ELR (cell line): ENCODE measurements at regions not wholly inside any gene's neighbourhood (a gene's known extent, or its start where the extent isn't known, plus 50 kb on each side); places are given as distances from the start of the nearest gene placed in this dataset.
"Not testable (repeated sequence)": the region's sequence is repeated elsewhere in the genome, so short reads cannot be mapped to it uniquely, and the experiment has no call there.

Experiments
- DNase-seq: peaks from one replicate; pipeline ENCODE4 v3.0.0-alpha.2; 2015; ENCODE audit warnings: low read depth

DNA sequence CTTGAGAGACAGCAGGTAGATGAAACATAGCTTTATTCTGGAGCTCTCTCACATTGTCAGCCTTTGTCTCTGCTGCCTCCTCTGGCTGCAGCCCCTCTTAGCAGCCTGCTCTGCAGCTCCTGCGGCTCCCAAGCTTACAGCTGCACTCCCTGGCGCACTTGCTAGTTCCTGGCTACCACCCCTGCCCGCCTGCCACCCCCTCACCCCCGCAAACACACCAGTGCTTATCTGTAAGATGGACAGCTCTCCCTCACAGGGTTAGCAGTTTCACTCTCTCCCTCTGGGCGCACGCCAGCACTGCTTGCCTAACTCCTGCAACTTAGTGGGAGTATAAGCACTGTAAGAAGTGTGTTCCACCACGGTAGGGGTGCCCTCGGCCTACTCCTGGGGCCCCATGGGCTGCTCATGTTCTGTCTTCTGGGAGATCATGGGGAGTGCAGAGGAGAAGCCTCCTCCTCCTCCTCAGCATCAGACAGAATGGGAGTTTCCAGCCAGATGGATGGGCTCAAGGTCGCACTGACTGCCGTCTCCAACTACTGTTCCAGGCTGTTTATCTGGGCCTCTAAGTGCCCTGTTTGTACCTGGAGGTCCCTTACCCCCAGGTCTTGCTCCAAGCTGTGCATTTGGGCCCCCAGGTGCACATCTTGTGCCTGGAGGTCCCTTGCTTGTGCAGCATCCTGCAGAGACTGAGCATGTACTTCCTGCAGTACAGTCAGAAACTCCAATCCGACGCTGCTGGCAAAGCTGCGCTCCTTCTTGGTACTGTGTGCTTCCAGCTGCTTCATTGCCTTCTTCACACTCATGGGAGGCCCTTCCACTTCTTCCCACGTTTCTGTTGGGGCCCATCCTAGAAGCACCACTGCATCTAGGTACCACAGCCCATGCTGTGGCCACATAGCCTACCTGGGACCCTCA is 1388.1 kb downstream of the AMY1C start:
- peak; percentile 6 for DNase-seq

GRCh38 chr1:105138458-105138893 is 1388.8 kb downstream of the AMY1C start:
- no peak for DNase-seq

DNA sequence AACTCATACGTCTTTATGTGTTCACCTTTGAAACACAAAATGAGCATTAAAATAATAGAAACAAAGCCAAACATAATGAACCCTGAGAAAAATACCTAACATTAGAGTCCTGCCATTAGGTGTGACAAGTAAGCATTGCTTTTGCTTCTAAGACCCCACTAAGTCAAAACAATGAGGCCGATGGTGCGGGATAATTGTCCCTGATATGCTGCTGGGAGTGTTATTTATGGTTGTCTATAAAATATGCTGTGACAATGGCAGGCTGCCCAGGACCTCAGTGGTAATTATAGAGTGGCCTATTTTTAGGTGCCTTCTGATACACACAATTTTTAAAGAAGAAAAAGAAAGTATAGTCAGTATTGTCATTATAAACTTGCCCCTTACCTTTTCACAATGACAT is 1423.1 kb downstream of the AMY1C start:
- DNase-seq = no peak

DNA sequence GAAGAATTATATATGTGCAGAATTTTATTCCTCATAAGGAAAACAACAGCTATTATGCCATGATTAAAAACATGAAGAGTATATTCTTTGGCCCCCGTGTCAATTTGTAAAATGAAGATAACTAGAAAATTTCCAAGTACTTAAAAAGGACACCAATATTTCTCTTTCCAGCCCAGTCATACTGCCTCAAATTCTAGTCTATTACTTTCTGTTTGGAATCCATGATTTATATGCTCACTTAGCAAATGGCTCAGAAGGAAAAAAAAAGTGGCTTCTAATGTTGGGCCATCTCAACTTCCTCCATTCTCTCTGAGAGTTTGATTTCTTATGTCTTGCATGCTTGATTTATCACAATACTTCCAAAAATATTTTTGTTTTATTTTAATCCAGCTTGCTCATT is 1431.1 kb downstream of the AMY1C start:
- no peak for DNase-seq

- DNase-seq = no peak
Measured at GRCh38 chr1:105204836-105205371, 1455.2 kb downstream of the AMY1C start.

GRCh38 chr1:105208581-105208980 is 1458.9 kb downstream of the AMY1C start:
- DNase-seq = no peak

DNA sequence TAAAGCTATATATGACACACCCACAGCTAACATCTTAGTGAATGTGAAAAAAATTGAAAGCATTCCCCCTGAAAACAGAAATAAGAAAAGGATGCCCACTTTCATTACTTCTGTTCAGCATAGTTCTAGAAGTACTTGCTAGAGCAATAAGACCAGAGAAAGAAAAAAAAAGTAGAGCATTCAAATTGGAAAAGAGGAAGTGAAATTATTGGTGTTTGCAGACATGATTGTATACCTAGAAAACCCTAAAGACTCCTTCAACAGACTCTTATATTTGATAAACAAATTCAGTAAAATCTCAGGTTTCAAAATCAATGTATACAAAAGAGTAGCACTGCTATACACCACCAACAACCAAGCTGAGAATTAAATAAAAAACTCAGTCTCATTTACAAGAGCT is 1461.0 kb downstream of the AMY1C start:
- DNase-seq = no peak

GRCh38 chr1:105231378-105231777 is 1481.7 kb downstream of the AMY1C start:
- DNase-seq = no peak

DNA sequence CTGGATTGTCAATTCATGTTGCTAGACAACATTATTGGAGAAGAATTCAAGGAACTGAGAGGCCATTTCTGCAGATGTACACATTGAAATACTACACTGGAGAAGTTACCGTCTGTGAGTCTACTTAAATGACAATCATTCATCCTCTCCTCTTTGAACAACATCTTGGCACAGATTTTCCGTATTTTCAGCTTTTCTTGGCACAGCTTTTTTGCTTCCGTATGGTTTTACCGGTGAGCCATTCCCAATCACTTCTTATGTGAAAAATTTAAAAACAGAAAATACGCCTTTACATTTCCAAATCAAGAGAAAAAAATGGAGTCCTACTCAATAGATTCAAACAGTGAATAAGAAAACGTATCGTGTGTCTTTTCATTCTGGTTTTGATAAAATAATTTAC is 1493.7 kb downstream of the AMY1C start:
- DNase-seq = no peak

DNA sequence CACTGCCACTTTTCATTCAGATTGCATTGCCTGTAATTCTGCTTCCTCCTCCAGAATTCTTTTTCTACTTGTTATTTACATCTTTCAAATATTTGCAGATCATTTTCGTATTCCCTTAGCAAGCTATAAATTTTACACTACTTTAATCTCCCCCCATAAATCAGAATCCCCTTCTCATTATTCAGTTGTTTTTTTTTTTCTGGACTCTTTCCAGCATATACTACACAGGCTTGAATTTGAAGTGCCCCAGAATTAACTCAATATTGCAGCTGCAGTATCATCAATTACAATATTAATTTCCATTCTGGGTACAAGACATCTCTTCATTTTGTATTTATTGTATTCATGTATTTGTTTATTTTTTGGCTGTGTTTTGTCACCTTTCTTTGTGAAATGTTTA is 1494.3 kb downstream of the AMY1C start:
- DNase-seq = no peak

- no peak for DNase-seq
Measured at GRCh38 chr1:105254906-105255305, 1505.2 kb downstream of the AMY1C start.

DNA sequence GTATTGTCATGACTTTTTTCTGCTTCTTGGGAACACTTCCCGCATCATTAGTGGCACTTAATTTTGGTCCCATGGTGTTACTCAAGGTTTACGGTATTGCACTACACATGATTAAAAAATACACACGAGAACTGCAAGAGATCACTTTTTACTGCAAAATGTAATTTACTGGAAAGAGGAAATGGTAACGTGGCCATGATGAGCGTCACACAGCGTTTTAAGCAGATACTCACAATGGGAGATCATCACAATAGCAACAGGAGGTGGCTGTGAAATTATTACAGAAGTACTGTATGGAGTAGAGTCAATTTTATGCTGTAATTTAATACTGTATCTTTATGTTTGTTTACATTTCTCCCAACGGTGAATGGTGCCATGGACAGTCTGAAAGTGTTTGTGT is 1510.3 kb downstream of the AMY1C start:
- no peak for DNase-seq

DNA sequence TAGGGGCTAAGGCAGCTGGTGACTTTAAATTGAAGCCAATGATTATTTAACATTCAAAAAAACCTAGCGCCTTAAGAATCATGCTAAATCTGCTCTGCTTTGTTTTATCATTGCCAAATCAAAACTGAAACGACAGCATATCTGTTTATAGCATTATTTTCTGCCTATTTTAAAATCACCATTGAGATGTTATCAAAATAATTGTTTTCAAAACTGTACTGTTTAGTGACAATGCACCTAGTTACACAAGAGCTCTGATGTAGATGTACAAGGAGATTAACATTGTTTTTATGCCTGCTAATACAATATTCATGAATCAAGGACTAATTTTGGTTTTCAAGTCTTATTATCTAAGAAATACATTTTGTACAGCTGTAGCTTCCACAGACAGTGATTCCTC is 1521.3 kb downstream of the AMY1C start:
- no peak for DNase-seq

- DNase-seq = not testable (repeated sequence)
Measured at GRCh38 chr1:105272376-105272775, 1522.7 kb downstream of the AMY1C start.

DNA sequence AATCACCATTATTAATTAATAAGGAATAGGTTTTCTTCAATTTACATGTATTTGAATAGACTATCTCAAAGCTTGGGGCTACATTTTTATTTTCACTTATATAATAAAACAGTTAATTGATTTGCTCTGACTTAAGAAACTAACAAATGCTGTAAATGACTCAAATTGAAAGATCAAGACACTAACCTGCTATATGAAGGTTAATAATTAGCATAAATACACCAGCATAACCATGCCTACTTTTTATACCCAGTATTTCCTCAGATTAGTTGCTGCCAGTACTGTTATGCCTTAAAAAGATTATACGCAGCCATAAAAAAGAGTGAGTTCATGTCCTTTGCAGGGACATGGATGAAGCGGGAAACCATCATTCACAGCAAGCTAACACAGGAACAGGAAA is 1545.1 kb downstream of the AMY1C start:
- no peak for DNase-seq

DNA sequence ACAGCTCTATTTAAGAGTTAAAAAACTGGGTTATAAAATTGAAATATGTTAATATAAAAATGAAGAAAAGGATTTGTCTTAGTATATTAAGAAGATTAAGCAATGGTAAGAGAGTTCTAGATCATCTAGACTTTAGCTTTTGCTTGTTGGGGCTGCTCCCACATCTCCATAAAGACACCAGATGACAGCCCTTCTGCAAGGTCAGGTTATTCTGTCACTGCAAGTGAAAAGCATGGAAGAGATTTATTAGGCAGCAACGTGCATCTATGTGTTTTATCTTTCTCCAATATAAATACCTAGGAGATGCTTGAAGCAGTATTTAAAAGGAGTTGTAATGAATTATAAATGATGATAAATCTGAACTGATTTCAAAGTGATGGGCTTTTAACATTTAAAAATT is 1560.4 kb downstream of the AMY1C start:
- no peak for DNase-seq

GRCh38 chr1:105317976-105318375 is 1568.3 kb downstream of the AMY1C start:
- DNase-seq = no peak

DNA sequence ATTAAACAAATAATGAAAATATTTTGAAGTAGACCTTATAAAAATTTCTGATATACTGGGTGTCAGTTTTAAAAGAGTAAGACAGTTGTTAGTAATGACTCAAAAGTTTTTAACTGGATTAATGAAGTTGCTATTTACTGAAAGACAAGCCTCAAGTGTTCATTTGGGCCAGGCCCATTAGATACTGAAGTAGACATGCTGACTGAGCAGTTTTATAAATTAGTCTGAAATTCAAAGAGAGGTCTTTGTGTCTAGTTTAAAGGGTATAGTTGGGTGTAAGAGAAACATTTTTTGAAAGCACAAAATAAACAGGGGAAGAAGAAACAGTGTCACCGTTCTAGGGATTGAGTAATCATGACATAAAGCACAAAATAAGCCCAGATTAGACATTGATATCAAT is 1577.2 kb downstream of the AMY1C start:
- no peak for DNase-seq

- DNase-seq = no peak
Measured at GRCh38 chr1:105337420-105337819, 1587.7 kb downstream of the AMY1C start.

DNA sequence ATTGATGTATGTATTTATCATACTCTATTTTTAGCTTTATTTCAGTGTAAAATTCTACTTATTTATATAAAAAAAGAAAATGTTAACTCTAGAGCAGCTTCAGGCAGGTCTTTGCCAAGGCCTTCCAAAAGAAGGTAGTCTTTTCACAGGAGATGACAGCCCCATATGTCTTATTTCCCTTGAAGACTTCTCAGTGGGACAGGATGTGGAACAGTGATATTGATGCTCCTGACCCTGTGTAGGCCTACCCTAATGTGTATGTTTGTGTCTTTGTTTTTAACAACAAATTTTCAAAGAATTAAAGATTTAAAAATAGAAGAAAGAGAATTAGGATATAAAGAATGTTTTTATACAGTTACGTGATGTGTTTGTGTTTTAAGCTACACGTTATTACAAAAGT is 1593.6 kb downstream of the AMY1C start:
- DNase-seq = no peak

DNA sequence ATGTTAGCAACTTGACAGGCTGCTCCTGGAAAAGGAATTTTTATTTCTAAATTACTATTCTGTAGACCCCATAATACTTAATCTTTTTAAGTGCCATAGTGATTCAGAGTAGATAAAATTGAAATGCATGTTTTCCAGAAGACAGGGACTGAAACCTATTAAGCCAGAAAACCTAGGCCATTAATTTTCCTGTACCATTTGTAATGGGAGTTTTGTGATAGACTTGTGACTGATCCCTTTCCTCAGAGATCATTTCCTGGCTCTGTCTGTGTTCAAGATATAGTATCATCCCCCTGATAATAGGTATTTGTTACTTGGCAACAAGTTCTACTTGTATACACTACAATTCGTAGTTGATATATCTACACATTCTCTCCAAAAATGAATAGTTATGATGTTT is 1609.8 kb downstream of the AMY1C start:
- no peak for DNase-seq

DNA sequence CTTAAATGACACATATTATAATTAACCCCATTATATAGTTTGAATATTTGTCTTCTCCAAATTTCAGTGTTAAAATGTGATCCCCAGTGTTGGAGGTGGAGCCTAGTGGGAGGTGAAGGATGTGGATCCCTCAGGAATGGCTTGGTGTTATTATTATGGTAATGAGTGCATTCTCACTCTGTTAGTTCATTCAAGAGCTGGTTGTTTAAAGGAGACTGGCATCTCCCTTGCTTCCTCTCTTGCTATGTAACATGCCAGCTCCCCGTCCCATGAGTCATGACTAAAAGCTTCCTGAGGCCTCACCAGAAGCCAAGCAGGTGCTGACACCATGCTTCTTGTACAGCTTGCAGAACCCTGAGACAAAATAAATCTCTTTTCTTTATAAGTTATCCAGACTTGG is 1612.7 kb downstream of the AMY1C start:
- DNase-seq = no peak

GRCh38 chr1:105368446-105368845 is 1618.7 kb downstream of the AMY1C start:
- DNase-seq = no peak

DNA sequence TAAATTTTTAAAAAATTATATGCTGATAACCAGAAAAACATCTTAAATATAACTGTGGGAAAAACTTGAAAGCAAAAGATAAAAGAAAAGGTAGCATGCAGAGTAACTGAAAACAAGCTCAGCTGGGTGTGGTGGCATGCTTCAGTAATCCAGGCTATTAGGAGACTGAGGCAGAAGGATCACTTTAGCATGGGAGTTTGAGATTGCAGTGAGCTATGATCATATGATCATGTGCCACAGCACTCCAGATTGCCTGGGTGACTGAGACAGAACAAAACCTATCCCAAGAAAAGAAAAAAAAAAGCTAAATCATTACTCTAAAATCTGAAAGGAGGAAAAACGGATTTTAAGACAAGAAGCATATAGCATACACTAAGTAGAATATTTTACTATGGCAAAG is 1624.0 kb downstream of the AMY1C start:
- no peak for DNase-seq
